ENCODE measurements at regions not wholly inside any gene's neighbourhood (a gene's known extent, or its start where the extent isn't known, plus 50 kb on each side); places are given as distances from the start of the nearest gene placed in this dataset.
A peak's percentile ranks its signal among the peaks of the same experiment; 100 is the strongest.

DNA sequence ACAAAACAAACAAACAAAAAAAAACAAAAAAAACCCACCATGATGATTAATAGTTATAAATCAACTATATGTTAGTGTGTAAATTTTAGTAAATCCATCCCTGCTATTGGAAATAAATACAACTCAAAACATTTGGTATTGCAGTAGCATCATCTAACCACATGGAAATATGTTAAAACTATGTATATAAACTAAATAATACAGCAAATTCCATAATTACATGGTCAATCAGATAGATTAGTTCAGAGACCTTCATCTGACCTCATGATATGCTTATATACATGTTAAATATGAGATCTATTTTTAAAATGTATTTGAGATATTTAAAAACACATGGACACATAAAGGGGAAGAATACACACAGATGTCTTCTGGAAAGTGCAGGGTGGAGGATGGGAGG lies 384.2 kb downstream of the TMX3 start:
- TF ChIP-seq CTCF (IDR thresholded peaks at IDR 0.05; ENCODE audit: low read depth, low read length, missing control alignments): no peak
- no peak for DNase-seq (ENCODE audit: low read depth)
- in situ Hi-C loops (cut with HindIII; ENCODE audit: low sequenced_read_pairs): no loop called here
- H3K4me3 ChIP-seq (ENCODE audit: low read depth, low read length): no peak overlapping the region

- H3K4me3 ChIP-seq (ENCODE audit: low read depth, low read length): no peak overlapping the region
- no peak for TF ChIP-seq CTCF (IDR thresholded peaks at IDR 0.05; ENCODE audit: low read depth, low read length, missing control alignments)
- no peak for DNase-seq (ENCODE audit: low read depth)
- in situ Hi-C loops (cut with HindIII; ENCODE audit: low sequenced_read_pairs): no loop called here
Observed at GRCh38 chr18:68323921-68324320, 391.0 kb downstream of the TMX3 start.

GRCh38 chr18:68316636-68317035 lies 398.3 kb downstream of the TMX3 start:
- in situ Hi-C loops (cut with HindIII; ENCODE audit: low sequenced_read_pairs): no loop called here
- DNase-seq (ENCODE audit: low read depth): peak; percentile 6
- H3K4me3 ChIP-seq (ENCODE audit: low read depth, low read length): peak overlapping the region; percentile 14
- no peak for TF ChIP-seq CTCF (IDR thresholded peaks at IDR 0.05; ENCODE audit: low read depth, low read length, missing control alignments)

- H3K4me3 ChIP-seq (ENCODE audit: low read depth, low read length): no peak overlapping the region
- DNase-seq (ENCODE audit: low read depth): no peak
- in situ Hi-C loops (cut with HindIII; ENCODE audit: low sequenced_read_pairs): no loop called here
- no peak for TF ChIP-seq CTCF (IDR thresholded peaks at IDR 0.05; ENCODE audit: low read depth, low read length, missing control alignments)
Observed at GRCh38 chr18:68314403-68314802, 400.5 kb downstream of the TMX3 start.

DNA sequence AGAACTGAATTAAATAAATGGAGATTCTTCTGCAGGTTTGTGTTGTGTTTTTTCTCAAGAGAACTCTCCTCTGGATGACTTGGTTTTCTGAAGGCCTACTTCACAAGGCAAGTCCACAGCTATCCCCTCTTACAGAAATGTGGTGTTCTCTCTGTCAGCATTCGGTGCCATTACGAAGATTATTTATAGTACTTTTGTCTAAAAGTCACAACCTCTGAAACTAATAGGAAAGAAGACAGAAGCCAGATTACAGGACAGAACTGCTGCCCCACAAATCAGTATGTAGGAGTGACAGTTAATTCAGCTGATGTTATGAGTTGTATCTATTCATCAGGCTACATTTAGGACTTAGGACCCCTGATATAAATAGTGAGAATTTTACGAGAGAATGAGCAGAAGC lies 413.5 kb downstream of the TMX3 start:
- in situ Hi-C loops (cut with HindIII; ENCODE audit: low sequenced_read_pairs): no loop called here
- H3K4me3 ChIP-seq (ENCODE audit: low read depth, low read length): no peak overlapping the region
- no peak for TF ChIP-seq CTCF (IDR thresholded peaks at IDR 0.05; ENCODE audit: low read depth, low read length, missing control alignments)
- DNase-seq (ENCODE audit: low read depth): no peak

DNA sequence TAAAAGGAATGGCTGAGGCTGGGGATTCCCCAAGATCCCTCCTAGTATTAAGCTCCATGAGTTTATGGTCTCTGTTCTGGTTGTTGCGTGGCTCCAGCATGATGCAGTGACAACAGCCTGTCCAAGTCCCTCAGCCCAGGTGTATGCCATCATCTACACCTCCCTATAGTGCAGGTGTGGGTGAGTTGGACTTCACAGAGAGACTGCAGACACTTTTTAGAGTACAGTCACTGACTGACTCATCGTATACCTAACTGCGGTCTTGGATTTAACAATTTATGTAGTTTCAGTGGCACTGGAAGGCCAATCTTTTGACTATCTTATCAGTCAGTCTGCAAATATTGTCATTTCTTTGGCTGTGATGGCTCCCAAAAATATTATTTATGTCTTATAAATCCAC lies 415.0 kb downstream of the TMX3 start:
- TF ChIP-seq CTCF (IDR thresholded peaks at IDR 0.05; ENCODE audit: low read depth, low read length, missing control alignments): no peak

GRCh38 chr18:68298330-68298729 lies 416.6 kb downstream of the TMX3 start:
- H3K4me3 ChIP-seq (ENCODE audit: low read depth, low read length): no peak overlapping the region
- in situ Hi-C loops (cut with HindIII; ENCODE audit: low sequenced_read_pairs): no loop called here
- TF ChIP-seq CTCF (IDR thresholded peaks at IDR 0.05; ENCODE audit: low read depth, low read length, missing control alignments): no peak
- DNase-seq (ENCODE audit: low read depth): no peak

More for the DNA sequence above, 415.0 kb downstream of the TMX3 start:
- no peak for DNase-seq (ENCODE audit: low read depth)
- no peak overlapping the region for H3K4me3 ChIP-seq (ENCODE audit: low read depth, low read length)
- in situ Hi-C loops (cut with HindIII; ENCODE audit: low sequenced_read_pairs): no loop called here

All from astrocyte of the cerebellum (primary cell).